ENCODE measurements at regions not wholly inside any gene's neighbourhood (a gene's known extent, or its start where the extent isn't known, plus 50 kb on each side); places are given as distances from the start of the nearest gene placed in this dataset.

GRCh38 chr3:10619989-10620832 lies 114.8 kb upstream of the ATP2B2 start:
- H3K4me1 ChIP-seq (ENCODE audit: control insufficient read depth, extremely low read depth, insufficient read depth, low read length) = no peaks in the 10 kb centered on the region
- TF ChIP-seq MYC (IDR thresholded peaks at IDR 0.05; ENCODE audit: low read depth, low read length) (no peak), CTCF (IDR thresholded peaks at IDR 0.05; ENCODE audit: extremely low read depth in 1 of 2, insufficient read depth in 1 of 2, low read depth in 1 of 2, low read length in 2 of 2) (no peak), POLR2AphosphoS5 (IDR thresholded peaks at IDR 0.05; ENCODE audit: insufficient read depth, low read depth, low read length) (no peak), EZH2 (IDR thresholded peaks at IDR 0.05; ENCODE audit: borderline replicate concordance, low read depth, low read length, severe bottlenecking) (no peak), POLR2A (IDR thresholded peaks at IDR 0.05; ENCODE audit: low read depth, low read length) (no peak), FOS (IDR thresholded peaks at IDR 0.05; ENCODE audit: borderline replicate concordance, insufficient read depth, low read length) (no peak), GATA2 (IDR thresholded peaks at IDR 0.05; ENCODE audit: insufficient read depth, insufficient read length, low read depth, low read length) (no peak), JUN (IDR thresholded peaks at IDR 0.05; ENCODE audit: borderline replicate concordance, insufficient read depth, insufficient read length, low read depth) (no peak)
- TF ChIP-seq, protein P1, sequence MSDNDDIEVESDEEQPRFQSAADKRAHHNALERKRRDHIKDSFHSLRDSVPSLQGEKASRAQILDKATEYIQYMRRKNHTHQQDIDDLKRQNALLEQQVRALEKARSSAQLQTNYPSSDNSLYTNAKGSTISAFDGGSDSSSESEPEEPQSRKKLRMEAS (IDR thresholded peaks at IDR 0.05; ENCODE audit: insufficient read depth, insufficient read length) = no peak
- BruUV-seq (replicated peaks) = no TSS peak
- H3K27me3 ChIP-seq (ENCODE audit: control insufficient read depth in 2 of 2, insufficient read depth in 2 of 2, low read length in 2 of 2) = no peaks in the 10 kb centered on the region
- H3K4me2 ChIP-seq (ENCODE audit: insufficient read depth, low read length) = no peak overlapping the region
- FAIRE-seq (no peak), DNase-seq (ENCODE audit: low read depth, low spot score) (no peak)
- no peaks in the 10 kb centered on the region for H4K20me1 ChIP-seq (replicated peaks; ENCODE audit: control insufficient read depth, extremely low read depth, insufficient read depth, low read length)
- CTCF ChIA-PET = no interaction called here
- H3K9me1 ChIP-seq (replicated peaks; ENCODE audit: control insufficient read depth, extremely low read depth, insufficient read depth, low read length) = no peaks in the 10 kb centered on the region
- H3K9me3 ChIP-seq (replicated peaks; ENCODE audit: control insufficient read depth, insufficient read depth, low read length) = no peaks in the 10 kb centered on the region
- intact Hi-C loops (cut with micrococcal nuclease) = no loop called here
- H3K79me2 ChIP-seq (ENCODE audit: control insufficient read depth, insufficient read depth, low read length) = no peaks in the 10 kb centered on the region
- no peak overlapping the region for H3K4me3 ChIP-seq (replicated peaks in 1 of 3; ENCODE audit: insufficient read depth in 1 of 3, low read depth in 1 of 3, low read length in 3 of 3)
- POLR2A ChIA-PET = no interaction called here
- no peaks in the 10 kb centered on the region for H3K36me3 ChIP-seq (ENCODE audit: control insufficient read depth in 2 of 2, extremely low read depth in 1 of 2, insufficient read depth in 2 of 2, low read length in 2 of 2)
- no peak overlapping the region for H2AFZ ChIP-seq (ENCODE audit: low read depth, low read length)
- no peak overlapping the region for H3K9ac ChIP-seq (replicated peaks; ENCODE audit: extremely low read depth, insufficient read depth, low read length)
- dilution Hi-C loops (cut with MboI; ENCODE audit: extremely low pct_ligation_motif_present, low sequenced_read_pairs) = no loop called here
- H3K27ac ChIP-seq (ENCODE audit: insufficient read depth, low read depth, low read length) = no peak overlapping the region
